Calu3 (cell line): ENCODE measurements at regions not wholly inside any gene's neighbourhood (a gene's known extent, or its start where the extent isn't known, plus 50 kb on each side); places are given as distances from the start of the nearest gene placed in this dataset.

Experiments
- BruUV-seq: library from RNA; stranded (reverse); fragments of 400-500 nt; replicated peaks from 2 replicates; lab custom pipeline; 2021; lab: Mats Ljungman, UMichigan
- CTCF ChIA-PET: fragments of 300-600 bp; sonication (Branson Sonifier 250); formaldehyde crosslinking; loops from one replicate; lab custom pipeline; 2022; ENCODE audit warnings: antibody characterized with exemption; lab: Charles Lee
- DNase-seq: peaks from one replicate; pipeline ENCODE4 v3.0.0; 2022
- H3K27ac Mint-ChIP-seq: one replicate; pipeline ENCODE4 v1.8.0; 2022; ENCODE audit warnings: mixed read lengths; ENCODE audit not compliant: unreplicated experiment
- H3K27me3 Mint-ChIP-seq: one replicate; pipeline ENCODE4 v1.8.0; 2022; ENCODE audit warnings: mixed read lengths; ENCODE audit not compliant: unreplicated experiment
- H3K36me3 Mint-ChIP-seq: one replicate; pipeline ENCODE4 v1.8.0; 2022; ENCODE audit warnings: mild to moderate bottlenecking, moderate library complexity, mixed read lengths; ENCODE audit not compliant: insufficient read depth, unreplicated experiment
- H3K4me1 Mint-ChIP-seq: one replicate; pipeline ENCODE4 v1.8.0; 2022; ENCODE audit warnings: mild to moderate bottlenecking, low read depth, mixed read lengths; ENCODE audit not compliant: unreplicated experiment
- H3K4me3 Mint-ChIP-seq: one replicate; pipeline ENCODE4 v1.8.0; 2022; ENCODE audit warnings: mild to moderate bottlenecking, low read depth, moderate library complexity, mixed read lengths; ENCODE audit not compliant: unreplicated experiment
- H3K9me3 Mint-ChIP-seq: one replicate; pipeline ENCODE4 v1.8.0; 2022; ENCODE audit warnings: low read depth, mixed read lengths; ENCODE audit not compliant: unreplicated experiment
- CTCF ChIP-seq: fragments of 200-600 bp; IDR thresholded peaks from one replicate; pipeline ENCODE4 v1.8.0; 2022; ENCODE audit warnings: antibody characterized with exemption; ENCODE audit not compliant: unreplicated experiment
- intact Hi-C: fragments of 100-400 bp; cut with micrococcal nuclease; formaldehyde crosslinking; loops from one replicate; pipeline ENCODE4 v1.10.0; 2022; ENCODE audit not compliant: unreplicated experiment

- Mint-ChIP-seq H3K27me3 (peaks cover 67% of the 10 kb centered on the region), H3K36me3 (no peaks in the 10 kb centered on the region), H3K4me3 (no peak overlapping the region), H3K27ac (no peak overlapping the region), H3K9me3 (no peaks in the 10 kb centered on the region), H3K4me1 (no peaks in the 10 kb centered on the region)
- no TSS peak for BruUV-seq
- CTCF ChIA-PET, result no interaction called here
- TF ChIP-seq CTCF, result no peak
- intact Hi-C loops, result no loop called here
- no peak for DNase-seq
Observed at GRCh38 chr11:116527180-116527991, 245.4 kb downstream of the BUD13 start.

- intact Hi-C loops, result no loop called here
- Mint-ChIP-seq H3K4me1 (no peaks in the 10 kb centered on the region), H3K4me3 (no peak overlapping the region), H3K36me3 (no peaks in the 10 kb centered on the region), H3K9me3 (no peaks in the 10 kb centered on the region), H3K27ac (no peak overlapping the region), H3K27me3 (peaks cover 59% of the 10 kb centered on the region)
- TF ChIP-seq CTCF, result no peak
- DNase-seq, result no peak
- no TSS peak for BruUV-seq
- CTCF ChIA-PET, result interaction anchor here (0.6 kb wide), 1 partner anchor 114 kb away, joined by 3 read pairs; no protein-coding TSS in a partner anchor
Observed at GRCh38 chr11:116525961-116526495, 246.8 kb downstream of the BUD13 start.

- intact Hi-C loops, result no loop called here
- Mint-ChIP-seq H3K27me3 (peaks cover 75% of the 10 kb centered on the region), H3K36me3 (no peaks in the 10 kb centered on the region), H3K9me3 (no peaks in the 10 kb centered on the region), H3K27ac (no peak overlapping the region), H3K4me1 (no peaks in the 10 kb centered on the region), H3K4me3 (no peak overlapping the region)
- DNase-seq, result no peak
- TF ChIP-seq CTCF, result no peak
- BruUV-seq, result no TSS peak
- CTCF ChIA-PET, result no interaction called here
Observed at GRCh38 chr11:116519499-116519898, 253.3 kb downstream of the BUD13 start.

- Mint-ChIP-seq H3K4me1 (no peaks in the 10 kb centered on the region), H3K27me3 (peaks cover 83% of the 10 kb centered on the region), H3K9me3 (no peaks in the 10 kb centered on the region), H3K4me3 (no peak overlapping the region), H3K36me3 (no peaks in the 10 kb centered on the region), H3K27ac (no peak overlapping the region)
- CTCF ChIA-PET, result no interaction called here
- no TSS peak for BruUV-seq
- no peak for TF ChIP-seq CTCF
- intact Hi-C loops, result no loop called here
- DNase-seq, result no peak
Observed at GRCh38 chr11:116518141-116518540, 254.6 kb downstream of the BUD13 start.
